HFFc6 (cell line): ENCODE measurements at regions not wholly inside any gene's neighbourhood (a gene's known extent, or its start where the extent isn't known, plus 50 kb on each side); places are given as distances from the start of the nearest gene placed in this dataset.

Source experiments
- DNase-seq: peaks from one replicate; pipeline ENCODE4 v3.0.0-alpha.2; 2018
- H3K27ac Mint-ChIP-seq: 2 replicates; pipeline ENCODE4 v1.8.0; 2020; ENCODE audit warnings: mild to moderate bottlenecking, mixed read lengths
- H3K27me3 Mint-ChIP-seq: 2 replicates; pipeline ENCODE4 v1.8.0; 2021; ENCODE audit warnings: mild to moderate bottlenecking, moderate library complexity, mixed read lengths; ENCODE audit not compliant: insufficient read depth
- H3K36me3 Mint-ChIP-seq: 2 replicates; pipeline ENCODE4 v1.8.0; 2021; ENCODE audit warnings: low read depth, mixed read lengths
- H3K4me1 Mint-ChIP-seq: 2 replicates; pipeline ENCODE4 v1.8.0; 2020; ENCODE audit warnings: low read depth, mixed read lengths
- H3K4me3 Mint-ChIP-seq: 2 replicates; pipeline ENCODE4 v1.8.0; 2020; ENCODE audit warnings: mild to moderate bottlenecking, moderate library complexity, mixed read lengths
- H3K9me3 Mint-ChIP-seq: 2 replicates; pipeline ENCODE4 v1.8.0; 2020; ENCODE audit warnings: mild to moderate bottlenecking, mixed read lengths
- CTCF ChIP-seq: fragments of 200-600 bp; sonication (generic); IDR thresholded peaks from 2 replicates; pipeline ENCODE4 v1.5.0; 2021; ENCODE audit warnings: antibody characterized with exemption, mild to moderate bottlenecking

DNA sequence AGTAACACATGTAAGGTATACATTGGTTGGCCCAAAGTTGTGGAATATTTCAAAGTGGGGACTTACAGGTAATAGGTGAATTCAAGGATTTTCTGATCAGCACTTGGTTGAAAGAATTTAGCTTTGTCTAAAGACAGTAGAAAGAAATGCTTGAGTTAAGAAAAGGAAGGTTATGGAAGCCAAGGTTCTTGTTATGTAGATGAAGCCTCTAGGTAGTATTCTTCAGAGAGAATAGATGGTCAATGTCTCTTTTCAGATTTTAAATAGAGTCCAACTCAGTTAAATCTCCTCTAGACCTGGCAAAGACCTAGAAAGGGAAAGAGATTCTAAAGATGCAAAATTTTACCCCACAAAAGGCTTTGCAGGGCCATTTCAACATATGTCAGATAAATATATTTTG, 157.4 kb downstream of the ANKRD30B start:
- no peak for TF ChIP-seq CTCF
- Mint-ChIP-seq H3K9me3 (peaks cover 66% of the 10 kb centered on the region), H3K4me3 (no peak overlapping the region), H3K27me3 (no peaks in the 10 kb centered on the region), H3K4me1 (no peaks in the 10 kb centered on the region), H3K27ac (no peak overlapping the region), H3K36me3 (no peaks in the 10 kb centered on the region)
- DNase-seq: no peak

DNA sequence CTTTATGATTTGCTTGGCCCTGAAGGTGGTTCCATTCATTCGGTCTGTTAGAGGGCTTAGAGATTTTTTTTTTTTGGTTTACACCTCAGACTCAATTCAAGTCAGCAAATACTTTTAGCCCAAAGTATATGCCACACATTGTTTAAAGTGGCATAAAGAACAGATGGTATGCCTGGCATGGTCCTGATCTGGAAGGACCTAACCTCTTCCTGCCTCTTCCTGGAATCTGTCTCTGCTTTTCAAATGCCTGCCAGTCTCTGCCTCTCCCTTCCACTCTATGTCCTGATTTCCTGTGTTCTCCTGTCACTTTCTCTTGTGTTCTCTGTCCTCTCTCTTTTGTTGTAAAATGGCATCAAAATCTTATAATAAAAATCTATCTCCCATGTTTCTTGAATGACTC, 158.0 kb downstream of the ANKRD30B start:
- no peaks in the 10 kb centered on the region for H3K27me3 Mint-ChIP-seq
- no peak overlapping the region for H3K27ac Mint-ChIP-seq
- peaks cover 66% of the 10 kb centered on the region for H3K9me3 Mint-ChIP-seq
- H3K4me1 Mint-ChIP-seq: no peaks in the 10 kb centered on the region
- no peak for DNase-seq
- no peaks in the 10 kb centered on the region for H3K36me3 Mint-ChIP-seq
- no peak overlapping the region for H3K4me3 Mint-ChIP-seq
- no peak for TF ChIP-seq CTCF

DNA sequence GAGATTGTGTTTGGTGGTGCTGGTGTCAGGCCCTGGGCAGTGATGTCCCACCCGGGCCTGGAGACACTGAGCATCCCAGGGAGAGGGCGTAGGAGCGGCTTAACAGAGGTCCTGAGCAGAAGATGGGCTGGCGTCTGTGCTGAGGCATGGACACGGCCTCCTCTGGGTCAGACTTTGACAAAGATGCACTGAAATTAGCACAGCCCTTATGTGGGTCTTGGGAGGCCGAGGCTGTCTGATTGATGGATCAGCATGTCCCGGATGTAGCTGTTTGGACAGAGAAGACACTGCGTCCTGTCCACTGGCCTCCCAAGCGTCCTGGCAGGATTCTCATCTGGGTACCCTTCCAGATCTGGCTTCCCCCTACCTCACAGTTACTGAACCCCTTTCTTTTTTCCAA, 159.4 kb downstream of the ANKRD30B start:
- Mint-ChIP-seq H3K27ac (no peak overlapping the region), H3K9me3 (peaks cover 71% of the 10 kb centered on the region), H3K27me3 (no peaks in the 10 kb centered on the region), H3K4me1 (no peaks in the 10 kb centered on the region), H3K4me3 (no peak overlapping the region), H3K36me3 (0 out of 2 replicates have a peak, but pooled peaks cover 4% of the 10 kb centered on the region)
- TF ChIP-seq CTCF: no peak
- DNase-seq: no peak

GRCh38 chr18:14908541-14908940, 160.6 kb downstream of the ANKRD30B start:
- Mint-ChIP-seq H3K4me3 (no peak overlapping the region), H3K27me3 (no peaks in the 10 kb centered on the region), H3K9me3 (peaks cover 73% of the 10 kb centered on the region), H3K36me3 (0 out of 2 replicates have a peak, but pooled peaks cover 5% of the 10 kb centered on the region), H3K27ac (no peak overlapping the region), H3K4me1 (no peaks in the 10 kb centered on the region)
- TF ChIP-seq CTCF: no peak
- no peak for DNase-seq

- no peak for DNase-seq
- Mint-ChIP-seq H3K36me3 (peaks cover 5% of the 10 kb centered on the region; the same call in 1 of the 2 replicates), H3K27me3 (no peaks in the 10 kb centered on the region), H3K27ac (no peak overlapping the region), H3K9me3 (peaks cover 48% of the 10 kb centered on the region), H3K4me3 (no peak overlapping the region), H3K4me1 (no peaks in the 10 kb centered on the region)
- TF ChIP-seq CTCF: no peak
These were observed 165.0 kb downstream of the ANKRD30B start for GRCh38 chr18:14912967-14913366.

- Mint-ChIP-seq H3K27me3 (no peaks in the 10 kb centered on the region), H3K36me3 (peaks cover 5% of the 10 kb centered on the region; the same call in 1 of the 2 replicates), H3K4me1 (no peaks in the 10 kb centered on the region), H3K4me3 (no peak overlapping the region), H3K27ac (no peak overlapping the region), H3K9me3 (peaks cover 42% of the 10 kb centered on the region)
- DNase-seq: no peak
- no peak for TF ChIP-seq CTCF
These were observed 166.1 kb downstream of the ANKRD30B start for GRCh38 chr18:14914121-14914520.
